ENCODE measurements at regions not wholly inside any gene's neighbourhood (a gene's known extent, or its start where the extent isn't known, plus 50 kb on each side); places are given as distances from the start of the nearest gene placed in this dataset.

- TF ChIP-seq RELB (IDR thresholded peaks at IDR 0.05; ENCODE audit: low read depth) (no peak), CEBPB (IDR thresholded peaks at IDR 0.05; ENCODE audit: borderline replicate concordance in 1 of 2, low read depth in 2 of 2, low read length in 2 of 2) (no peak), ZSCAN29 (IDR thresholded peaks at IDR 0.05) (no peak), CBX5 (IDR thresholded peaks at IDR 0.05; ENCODE audit: low read depth) (no peak)
These were observed 468.1 kb upstream of the CHST9 start (continued) for GRCh38 chr18:27653247-27653646.

GRCh38 chr18:27652480-27653121, 467.5 kb upstream of the CHST9 start:
- SMC1A ChIA-PET (ENCODE audit: uncharacterized antibody, unreplicated experiment) = interaction anchor here (1.5 kb wide), 1 partner anchor 47 kb away, joined by 5 read pairs; no protein-coding TSS in a partner anchor
- CTCF ChIA-PET = interaction anchor here (0.8 to 2.2 kb wide), 2 partner anchors 13 to 48 kb away, joined by 3 to 6 read pairs; no protein-coding TSS in a partner anchor
- H4K20me1 ChIP-seq (ENCODE audit: control insufficient read depth, insufficient read depth) = no peaks in the 10 kb centered on the region
- H3K4me3 ChIP-seq = no peak overlapping the region
- H2AFZ ChIP-seq (ENCODE audit: control insufficient read depth, low read depth, low read length) = no peak overlapping the region
- peak; percentile 90 for ATAC-seq
- H3K27me3 ChIP-seq (replicated peaks in 1 of 2; ENCODE audit: control insufficient read depth in 2 of 2, insufficient read depth in 2 of 2, low read length in 1 of 2) = no peaks in the 10 kb centered on the region
- RAD21 ChIA-PET (ENCODE audit: unreplicated experiment) = no interaction called here
- H3K9me3 ChIP-seq (replicated peaks; ENCODE audit: control insufficient read depth, insufficient read depth, low read length) = no peaks in the 10 kb centered on the region
- WGBS (ENCODE audit: insufficient coverage, insufficient replicate concordance, low lambda C conversion rate, missing lambda C conversion rate) = 0% methylated on average over 2 of the region's 2 CpGs
- intact Hi-C loops (cut with micrococcal nuclease; ENCODE audit: unreplicated experiment) = no loop called here
- H3K4me1 ChIP-seq (ENCODE audit: control insufficient read depth, insufficient read depth, low read length) = no peaks in the 10 kb centered on the region
- no TSS peak for BruUV-seq (replicated peaks)
- no peaks in the 10 kb centered on the region for H3K79me2 ChIP-seq (ENCODE audit: control insufficient read depth, insufficient read depth, low read length)
- POLR2A ChIA-PET = no interaction called here
- H3K27ac ChIP-seq (ENCODE audit: control insufficient read depth, insufficient read depth) = no peak overlapping the region
- H3K9ac ChIP-seq (ENCODE audit: control insufficient read depth, insufficient read depth, low read length) = no peak overlapping the region
- 0 out of 2 replicates have a peak overlapping the region, but pooled peaks have one; percentile 1 for H3K4me2 ChIP-seq (ENCODE audit: control insufficient read depth, insufficient read depth)
- FAIRE-seq = no peak
- peak; percentile 53 for DNase-seq (ENCODE audit: low read depth, low spot score)
- no peaks in the 10 kb centered on the region for H3K36me3 ChIP-seq (ENCODE audit: control insufficient read depth in 2 of 2, insufficient read depth in 2 of 2, low read length in 1 of 2)
- in situ Hi-C loops (cut with MboI) = no loop called here
- TF ChIP-seq TARDBP (IDR thresholded peaks at IDR 0.05; ENCODE audit: borderline replicate concordance) (no peak), NBN (IDR thresholded peaks at IDR 0.05) (no peak), RELB (IDR thresholded peaks at IDR 0.05; ENCODE audit: low read depth) (0 out of 2 replicates have a peak, but pooled peaks have one; percentile 20), PRDM15 (CRISPR knock-in tag; IDR thresholded peaks at IDR 0.05) (no peak), BACH1 (IDR thresholded peaks at IDR 0.05; ENCODE audit: borderline replicate concordance) (peak; percentile 54; the same call in 1 of the 2 replicates), JUNB (IDR thresholded peaks at IDR 0.05) (peak; percentile 29; the same call in 1 of the 2 replicates)
- TF ChIP-seq, protein P1, sequence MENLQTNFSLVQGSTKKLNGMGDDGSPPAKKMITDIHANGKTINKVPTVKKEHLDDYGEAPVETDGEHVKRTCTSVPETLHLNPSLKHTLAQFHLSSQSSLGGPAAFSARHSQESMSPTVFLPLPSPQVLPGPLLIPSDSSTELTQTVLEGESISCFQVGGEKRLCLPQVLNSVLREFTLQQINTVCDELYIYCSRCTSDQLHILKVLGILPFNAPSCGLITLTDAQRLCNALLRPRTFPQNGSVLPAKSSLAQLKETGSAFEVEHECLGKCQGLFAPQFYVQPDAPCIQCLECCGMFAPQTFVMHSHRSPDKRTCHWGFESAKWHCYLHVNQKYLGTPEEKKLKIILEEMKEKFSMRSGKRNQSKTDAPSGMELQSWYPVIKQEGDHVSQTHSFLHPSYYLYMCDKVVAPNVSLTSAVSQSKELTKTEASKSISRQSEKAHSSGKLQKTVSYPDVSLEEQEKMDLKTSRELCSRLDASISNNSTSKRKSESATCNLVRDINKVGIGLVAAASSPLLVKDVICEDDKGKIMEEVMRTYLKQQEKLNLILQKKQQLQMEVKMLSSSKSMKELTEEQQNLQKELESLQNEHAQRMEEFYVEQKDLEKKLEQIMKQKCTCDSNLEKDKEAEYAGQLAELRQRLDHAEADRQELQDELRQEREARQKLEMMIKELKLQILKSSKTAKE (IDR thresholded peaks at IDR 0.05; ENCODE audit: low read depth, poor library complexity, severe bottlenecking) = no peak
- TF ChIP-seq, protein P2, sequence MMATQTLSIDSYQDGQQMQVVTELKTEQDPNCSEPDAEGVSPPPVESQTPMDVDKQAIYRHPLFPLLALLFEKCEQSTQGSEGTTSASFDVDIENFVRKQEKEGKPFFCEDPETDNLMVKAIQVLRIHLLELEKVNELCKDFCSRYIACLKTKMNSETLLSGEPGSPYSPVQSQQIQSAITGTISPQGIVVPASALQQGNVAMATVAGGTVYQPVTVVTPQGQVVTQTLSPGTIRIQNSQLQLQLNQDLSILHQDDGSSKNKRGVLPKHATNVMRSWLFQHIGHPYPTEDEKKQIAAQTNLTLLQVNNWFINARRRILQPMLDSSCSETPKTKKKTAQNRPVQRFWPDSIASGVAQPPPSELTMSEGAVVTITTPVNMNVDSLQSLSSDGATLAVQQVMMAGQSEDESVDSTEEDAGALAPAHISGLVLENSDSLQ (IDR thresholded peaks at IDR 0.05) = peak; percentile 17; the same call in 1 of the 2 replicates

Data from GM12878 (cell line).